Umbilical cord (tissue), 1 donor: ENCODE measurements at regions not wholly inside any gene's neighbourhood (a gene's known extent, or its start where the extent isn't known, plus 50 kb on each side); places are given as distances from the start of the nearest gene placed in this dataset.
A peak's percentile ranks its signal among the peaks of the same experiment; 100 is the strongest.
"Not testable (repeated sequence)": the region's sequence is repeated elsewhere in the genome, so short reads cannot be mapped to it uniquely, and the experiment has no call there.

ENCODE experiments used
- DNase-seq: peaks from one replicate; pipeline ENCODE4 v3.0.0-alpha.2; 2015; ENCODE audit warnings: low spot score

DNA sequence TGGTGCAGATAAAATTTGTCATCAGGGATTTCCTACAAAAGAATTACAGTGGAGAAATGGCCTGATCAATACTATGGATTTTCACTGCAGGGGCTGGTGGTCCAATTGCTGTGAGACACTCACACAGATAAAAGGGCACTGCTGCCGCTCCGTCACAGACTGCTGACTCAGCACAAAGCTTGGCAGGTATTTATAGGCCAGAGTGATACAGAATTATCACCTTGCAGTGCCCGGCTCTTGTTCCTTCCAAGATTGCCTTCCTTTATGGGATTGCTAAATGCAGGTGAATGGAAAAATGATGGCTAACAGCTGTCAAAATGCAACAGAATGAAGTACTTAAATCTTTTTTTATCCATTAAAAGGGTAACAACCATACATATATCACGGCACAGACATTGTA, 247.8 kb upstream of the ZFP64 start:
- no peak for DNase-seq

- DNase-seq = no peak
These were observed 246.9 kb upstream of the ZFP64 start for GRCh38 chr20:52438326-52438963.

DNA sequence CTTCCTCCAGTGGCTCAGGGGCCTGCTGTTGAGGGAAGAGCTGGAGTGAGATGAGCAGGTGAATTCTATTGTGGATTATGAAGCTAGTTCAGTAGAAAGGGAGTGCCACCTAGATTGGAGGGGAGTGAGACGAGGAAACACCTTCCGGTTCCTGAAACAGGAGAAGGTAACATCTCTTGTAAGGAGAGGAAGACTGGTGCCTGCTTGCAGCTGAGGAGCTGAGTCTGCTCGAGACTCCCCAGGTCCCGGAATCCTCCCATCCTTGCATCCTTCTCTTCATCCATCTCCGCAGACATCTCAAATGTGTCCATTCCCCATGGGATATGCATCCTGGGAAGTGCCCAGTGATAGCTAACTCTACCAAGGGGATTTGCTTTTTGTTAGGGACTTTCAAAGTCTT, 242.9 kb upstream of the ZFP64 start:
- DNase-seq = no peak

GRCh38 chr20:52434041-52434425, 242.5 kb upstream of the ZFP64 start:
- no peak for DNase-seq

DNA sequence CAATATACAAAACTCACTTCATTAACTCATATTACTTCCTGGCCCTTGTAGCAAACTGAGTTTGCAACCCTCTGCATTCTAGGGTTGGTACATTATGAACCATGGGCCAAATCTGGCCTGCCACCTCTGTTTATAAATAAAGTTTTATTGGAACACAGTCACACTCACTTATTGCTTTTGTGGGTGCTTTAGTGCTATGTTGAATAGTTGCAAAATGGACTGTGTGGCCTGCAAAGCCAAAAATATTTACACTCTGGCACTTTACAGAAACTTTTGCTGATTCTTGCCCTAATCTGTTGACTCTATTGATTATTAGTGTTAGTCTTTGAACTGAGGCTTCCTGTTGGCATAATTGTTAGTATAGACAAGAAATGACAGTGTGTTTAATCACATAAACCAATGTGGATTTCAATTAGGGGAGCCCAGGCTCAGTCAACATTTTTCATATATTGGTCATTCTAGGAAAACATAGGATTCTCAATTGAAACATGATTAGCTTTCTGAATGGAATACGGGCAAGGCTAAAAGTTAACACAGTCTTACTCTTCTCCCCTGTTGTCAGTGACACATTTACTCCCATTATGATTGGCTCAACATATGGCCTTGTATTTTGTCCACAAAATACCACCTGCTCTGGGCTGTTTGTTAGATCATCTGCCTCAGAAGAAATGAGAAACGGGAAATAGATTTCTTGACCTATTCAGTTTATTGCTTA, 241.9 kb upstream of the ZFP64 start:
- DNase-seq = no peak

- DNase-seq = no peak
These were observed 241.2 kb upstream of the ZFP64 start for GRCh38 chr20:52432740-52433139.

DNA sequence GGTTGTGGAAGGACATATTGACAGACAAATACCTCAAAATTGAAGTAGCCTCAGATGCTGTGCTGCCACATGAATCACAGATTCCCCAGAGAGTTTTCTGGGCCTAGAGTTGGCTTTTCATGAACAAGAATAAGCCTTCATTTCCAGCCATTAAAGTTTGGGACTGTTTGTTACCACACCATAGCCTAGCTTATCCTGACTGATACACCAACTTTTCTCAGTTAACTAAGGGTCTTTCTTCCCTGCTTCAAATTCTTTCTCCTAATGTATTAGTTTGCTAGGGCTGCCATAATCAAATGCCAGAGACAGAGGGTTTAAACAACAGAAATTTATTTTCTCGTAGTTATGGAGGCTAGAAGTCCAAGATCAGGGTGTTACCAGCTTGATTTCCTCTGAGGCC, 237.4 kb upstream of the ZFP64 start:
- DNase-seq = no peak

GRCh38 chr20:52427960-52428359, 236.4 kb upstream of the ZFP64 start:
- DNase-seq = no peak

GRCh38 chr20:52426856-52427255, 235.3 kb upstream of the ZFP64 start:
- no peak for DNase-seq

DNA sequence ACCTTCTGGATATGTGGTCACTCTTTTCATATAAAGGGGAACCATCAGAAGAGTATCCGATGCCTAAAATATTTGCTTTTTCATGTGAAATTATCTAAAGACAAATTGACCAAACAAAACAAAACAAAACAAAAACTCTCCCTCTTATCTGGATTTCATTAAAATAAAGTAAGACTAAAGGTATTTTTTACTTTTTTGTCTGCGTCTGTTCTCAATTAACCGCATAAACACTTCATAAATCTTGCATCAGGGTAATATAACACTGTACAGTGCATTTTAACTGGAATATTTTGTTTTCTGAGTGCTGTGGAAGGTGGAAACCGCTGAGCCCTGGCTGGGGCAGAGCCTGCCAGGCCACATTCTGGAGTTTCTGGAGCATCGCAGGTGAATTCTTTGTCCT, 234.1 kb upstream of the ZFP64 start:
- DNase-seq = no peak

- DNase-seq = peak; percentile 36
These were observed 233.7 kb upstream of the ZFP64 start for GRCh38 chr20:52425253-52425652.

DNA sequence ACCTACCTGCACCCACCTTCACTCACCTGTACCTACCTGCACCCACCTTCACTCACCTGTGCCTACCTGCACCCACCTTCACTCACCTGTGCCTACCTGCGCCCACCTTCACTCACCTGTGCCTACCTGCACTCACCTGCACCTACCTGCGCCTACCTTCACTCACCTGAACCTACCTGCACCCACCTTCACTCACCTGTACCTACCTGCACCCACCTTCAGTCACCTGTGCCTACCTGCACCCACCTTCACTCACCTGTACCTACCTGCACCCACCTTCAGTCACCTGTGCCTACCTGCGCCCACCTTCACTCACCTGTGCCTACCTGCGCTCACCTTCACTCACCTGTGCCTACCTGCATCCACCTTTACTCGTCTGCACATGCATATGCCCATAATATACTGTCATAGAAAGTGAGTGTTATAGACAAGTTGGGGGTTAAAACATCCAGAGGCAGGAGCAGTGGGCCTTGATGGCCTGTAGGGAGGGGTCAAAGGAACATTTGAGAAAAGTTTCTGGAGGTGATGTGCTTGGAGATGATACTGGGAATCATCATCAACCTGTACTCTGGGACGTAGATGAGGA, 232.9 kb upstream of the ZFP64 start:
- DNase-seq = not testable (repeated sequence)

- DNase-seq = not testable (repeated sequence)
These were observed 232.1 kb upstream of the ZFP64 start for GRCh38 chr20:52423536-52424140.

DNA sequence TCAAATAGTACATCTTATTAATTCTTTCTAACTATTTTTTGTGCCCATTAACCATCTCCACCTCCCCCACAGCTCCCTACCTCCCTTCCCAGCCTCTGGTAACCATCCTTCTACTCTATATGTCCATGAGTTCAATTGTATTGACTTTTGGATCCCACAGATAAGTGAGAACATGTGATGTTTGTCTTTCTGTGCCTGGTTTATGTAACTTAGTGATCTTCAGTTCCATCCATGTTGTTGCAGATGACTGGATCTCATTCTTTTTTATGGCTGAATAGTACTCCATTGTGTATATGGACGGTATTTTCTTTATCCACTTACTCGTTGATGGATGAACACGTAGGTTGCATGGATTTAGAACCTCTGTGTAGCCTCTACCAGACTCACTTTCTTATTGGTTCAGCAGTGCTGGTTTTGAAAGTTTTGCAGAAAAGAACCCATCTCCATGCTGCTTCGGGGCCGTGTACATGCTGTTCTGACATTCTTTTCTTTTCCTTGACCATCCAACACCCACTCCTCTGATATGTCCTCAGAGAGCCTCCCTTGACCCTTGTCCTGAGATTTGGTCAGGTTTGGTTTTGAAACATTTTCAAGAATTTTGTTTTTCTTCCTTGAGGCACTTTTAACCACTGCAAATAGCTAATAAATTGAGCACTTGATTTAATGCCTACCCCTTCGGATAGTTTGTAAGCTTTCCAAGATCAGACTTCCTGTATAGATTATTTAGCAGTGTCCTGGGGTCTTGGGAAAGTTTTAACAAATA, 231.2 kb upstream of the ZFP64 start:
- peak; percentile 24 for DNase-seq

DNA sequence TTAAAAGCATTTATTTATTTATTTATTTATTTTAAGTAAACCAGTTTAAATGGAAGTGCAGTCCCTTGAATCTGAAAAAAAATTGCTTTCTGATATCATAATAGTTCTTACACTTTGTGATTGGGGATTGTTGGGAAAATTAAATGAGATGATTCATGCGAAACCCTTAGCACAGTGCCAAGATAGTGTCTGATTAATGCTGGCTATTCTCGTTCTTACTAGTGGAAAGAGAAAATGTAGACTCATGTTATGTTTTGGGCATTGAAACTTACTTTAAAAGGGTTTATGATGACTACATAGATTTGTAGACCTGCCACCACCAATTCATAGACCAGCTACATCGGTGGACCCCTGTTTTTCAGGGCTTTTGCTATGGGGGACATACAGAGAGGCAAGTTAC, 229.2 kb upstream of the ZFP64 start:
- no peak for DNase-seq

GRCh38 chr20:52419205-52419604, 227.6 kb upstream of the ZFP64 start:
- no peak for DNase-seq

GRCh38 chr20:52416953-52417352, 225.4 kb upstream of the ZFP64 start:
- DNase-seq = no peak

DNA sequence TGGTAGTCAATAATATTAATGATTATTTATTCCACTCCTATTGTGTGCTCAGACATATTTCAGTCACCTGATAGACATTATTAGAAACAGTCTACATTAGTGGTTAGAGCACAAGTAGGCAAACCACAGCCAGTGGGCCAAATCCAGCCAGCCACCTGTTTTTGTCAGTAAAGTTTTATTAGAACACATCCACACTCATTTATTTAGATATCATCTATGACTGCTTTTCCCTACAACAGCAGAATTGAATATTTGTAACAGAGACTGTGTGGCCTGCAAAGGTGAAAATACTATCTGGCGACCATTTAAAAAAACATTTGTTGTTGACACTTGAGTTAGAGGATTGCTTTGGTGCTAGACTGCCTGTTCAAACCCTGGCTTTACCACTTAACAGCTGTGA, 220.0 kb upstream of the ZFP64 start:
- DNase-seq = no peak

DNA sequence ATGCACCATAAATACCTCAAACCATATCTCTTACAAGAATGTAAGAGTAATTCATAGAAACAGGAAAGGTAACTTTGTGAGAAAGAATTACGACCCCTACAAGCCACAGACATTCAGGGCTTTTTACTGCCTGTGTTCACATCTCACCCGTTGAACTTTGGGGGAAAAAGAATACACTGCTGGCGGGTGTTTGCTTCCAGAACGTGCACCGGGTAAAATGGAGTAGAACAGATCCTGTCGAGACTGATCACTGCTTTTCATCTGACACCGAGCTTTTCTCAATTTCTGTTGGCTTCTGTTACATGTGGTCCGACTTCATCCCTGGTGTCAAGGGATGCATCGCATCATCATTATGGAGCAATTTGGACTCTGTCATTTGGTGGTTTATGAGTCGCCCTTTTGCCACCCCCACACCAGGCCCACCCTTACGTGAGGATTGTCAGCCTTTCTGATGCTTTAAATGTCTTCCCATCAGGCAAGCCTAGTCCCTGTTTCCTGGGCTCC, 219.2 kb upstream of the ZFP64 start:
- peak; percentile 83 for DNase-seq

DNA sequence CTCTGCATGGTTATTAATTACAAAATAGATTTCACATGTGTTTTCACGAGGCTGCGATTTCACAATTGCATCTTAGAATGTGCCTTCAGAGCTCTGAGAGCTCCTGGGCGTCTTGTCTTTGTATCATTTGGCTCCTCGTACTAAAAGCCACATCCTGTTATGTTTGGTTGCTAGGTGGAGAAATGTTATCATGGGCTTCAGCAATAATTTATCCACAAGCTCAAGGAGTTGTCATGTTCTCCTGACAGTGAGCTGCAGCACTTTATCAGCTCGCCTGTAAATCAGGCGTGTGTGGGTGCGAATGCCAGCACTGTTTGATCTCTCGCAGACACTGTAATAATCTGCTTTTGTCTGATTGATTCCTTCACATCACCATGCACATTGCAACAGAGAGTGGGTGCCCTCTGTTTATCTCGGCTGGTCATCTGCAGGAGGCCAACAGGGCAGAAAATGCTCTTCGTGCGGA, 218.6 kb upstream of the ZFP64 start:
- DNase-seq = peak; percentile 96

DNA sequence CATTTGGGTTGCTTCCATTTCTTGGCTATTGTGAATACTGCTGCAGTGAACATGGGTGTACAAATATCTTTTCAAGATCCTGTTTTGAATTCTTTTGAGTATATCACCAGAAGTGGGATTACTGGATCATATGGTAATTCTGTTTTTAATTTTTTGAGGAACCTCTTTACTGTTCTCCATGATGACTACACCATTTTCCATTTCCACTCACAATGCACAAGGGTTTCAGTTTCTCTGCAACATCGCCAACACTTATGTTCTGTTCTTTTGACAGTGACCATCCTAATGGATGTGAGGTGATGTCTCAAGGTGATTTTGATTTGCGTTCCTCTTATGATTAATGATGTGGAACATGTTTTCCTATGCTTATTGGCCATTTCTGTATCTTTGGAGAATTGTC, 214.4 kb upstream of the ZFP64 start:
- DNase-seq = no peak

GRCh38 chr20:52405417-52405816, 213.8 kb upstream of the ZFP64 start:
- DNase-seq = no peak
